ENCODE measurements at regions not wholly inside any gene's neighbourhood (a gene's known extent, or its start where the extent isn't known, plus 50 kb on each side); places are given as distances from the start of the nearest gene placed in this dataset.

DNA sequence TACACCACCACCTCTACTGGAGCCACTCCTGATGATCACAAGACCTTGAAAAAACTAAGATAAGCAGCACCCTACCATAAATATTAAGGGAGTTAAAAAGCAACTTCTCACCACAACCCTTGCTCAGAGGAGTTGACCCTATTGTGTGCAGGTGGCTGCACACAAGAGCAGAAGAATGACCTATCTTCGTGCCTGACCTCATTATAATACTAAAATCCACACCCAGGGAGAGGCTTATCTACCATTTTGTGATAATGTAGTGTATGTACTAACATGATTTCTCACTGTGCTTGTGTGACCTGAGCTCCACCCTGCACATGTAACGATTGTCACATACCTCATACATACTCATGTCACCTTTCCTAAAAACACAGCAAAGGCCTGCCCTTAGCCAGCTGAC lies 205.0 kb upstream of the MBL2 start:
- Mint-ChIP-seq H3K4me3 (no peak overlapping the region), H3K36me3 (no peaks in the 10 kb centered on the region), H3K9me3 (no peaks in the 10 kb centered on the region), H3K27me3 (ENCODE audit: insufficient read depth, low read depth) (no peaks in the 10 kb centered on the region), H3K4me1 (peaks cover 2% of the 10 kb centered on the region), H3K27ac (no peak overlapping the region)
- TF ChIP-seq, protein P1, sequence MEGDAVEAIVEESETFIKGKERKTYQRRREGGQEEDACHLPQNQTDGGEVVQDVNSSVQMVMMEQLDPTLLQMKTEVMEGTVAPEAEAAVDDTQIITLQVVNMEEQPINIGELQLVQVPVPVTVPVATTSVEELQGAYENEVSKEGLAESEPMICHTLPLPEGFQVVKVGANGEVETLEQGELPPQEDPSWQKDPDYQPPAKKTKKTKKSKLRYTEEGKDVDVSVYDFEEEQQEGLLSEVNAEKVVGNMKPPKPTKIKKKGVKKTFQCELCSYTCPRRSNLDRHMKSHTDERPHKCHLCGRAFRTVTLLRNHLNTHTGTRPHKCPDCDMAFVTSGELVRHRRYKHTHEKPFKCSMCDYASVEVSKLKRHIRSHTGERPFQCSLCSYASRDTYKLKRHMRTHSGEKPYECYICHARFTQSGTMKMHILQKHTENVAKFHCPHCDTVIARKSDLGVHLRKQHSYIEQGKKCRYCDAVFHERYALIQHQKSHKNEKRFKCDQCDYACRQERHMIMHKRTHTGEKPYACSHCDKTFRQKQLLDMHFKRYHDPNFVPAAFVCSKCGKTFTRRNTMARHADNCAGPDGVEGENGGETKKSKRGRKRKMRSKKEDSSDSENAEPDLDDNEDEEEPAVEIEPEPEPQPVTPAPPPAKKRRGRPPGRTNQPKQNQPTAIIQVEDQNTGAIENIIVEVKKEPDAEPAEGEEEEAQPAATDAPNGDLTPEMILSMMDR (IDR thresholded peaks at IDR 0.05) = no peak
- TF ChIP-seq EZH2phosphoT487 (IDR thresholded peaks at IDR 0.05) (no peak), EZH2 (IDR thresholded peaks at IDR 0.05) (no peak)
- Histone ChIP-seq H3K9me3 (ENCODE audit: low read depth) (no peaks in the 10 kb centered on the region), H3K4me2 (no peak overlapping the region), H2AFZ (replicated peaks) (no peak overlapping the region), H3K79me2 (ENCODE audit: low read depth) (no peaks in the 10 kb centered on the region), H4K20me1 (ENCODE audit: low read depth) (no peaks in the 10 kb centered on the region), H3K4me1 (peaks cover 6% of the 10 kb centered on the region), H3F3A (ENCODE audit: low read depth) (no peaks in the 10 kb centered on the region), H3K4me3 (no peak overlapping the region), H3K27ac (no peak overlapping the region), H3K9ac (no peak overlapping the region), H3K27me3 (no peaks in the 10 kb centered on the region), H3K36me3 (no peaks in the 10 kb centered on the region)
- DNase-seq (ENCODE audit: low spot score) = no peak

DNA sequence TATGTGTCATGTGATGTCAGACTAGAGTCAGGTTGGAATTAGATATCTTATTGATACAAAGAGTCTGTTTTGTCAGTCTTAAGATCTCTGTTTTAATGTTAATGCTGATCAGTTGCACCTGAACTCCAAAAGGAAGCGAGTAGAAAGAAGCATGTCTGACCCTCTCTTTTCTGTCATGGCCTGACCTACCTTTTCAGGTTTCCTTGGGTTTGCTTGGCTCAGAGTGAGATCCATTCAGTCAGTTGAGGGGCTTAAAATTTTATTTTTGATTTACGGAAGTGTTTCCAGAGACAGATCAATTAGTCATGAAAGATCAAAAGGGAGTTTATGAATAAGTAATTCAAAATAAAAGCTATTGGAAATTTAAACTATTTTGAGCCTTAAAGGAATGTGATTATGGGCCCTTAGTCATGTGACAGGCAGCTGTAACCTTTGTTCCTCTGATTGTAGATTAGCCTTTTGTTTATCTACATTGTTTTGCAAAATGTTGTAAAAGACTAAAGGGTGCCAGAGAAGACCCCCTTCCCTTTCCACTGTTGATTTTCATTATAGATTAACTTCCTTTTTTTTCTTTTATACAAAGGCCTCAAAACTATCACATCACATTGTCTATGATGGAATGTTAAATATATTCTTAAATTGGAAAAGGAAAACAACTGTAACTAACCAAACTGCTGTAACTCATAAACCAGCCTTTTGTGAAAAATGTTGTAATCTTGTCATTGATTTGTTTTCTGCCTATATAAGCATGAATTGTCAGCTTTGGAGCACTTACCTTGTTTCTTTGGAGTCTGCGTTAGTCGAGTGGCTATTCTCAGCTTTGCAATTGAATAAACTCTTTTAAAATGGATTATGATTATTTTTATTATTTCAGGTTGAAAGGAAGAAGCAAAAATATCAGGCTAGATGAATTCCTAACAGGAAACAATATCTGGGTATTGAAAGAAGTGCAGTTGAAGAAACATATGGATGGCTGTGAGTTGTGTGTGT lies 195.5 kb upstream of the MBL2 start:
- Mint-ChIP-seq H3K36me3 (no peaks in the 10 kb centered on the region), H3K4me1 (peaks cover 10% of the 10 kb centered on the region), H3K4me3 (no peak overlapping the region), H3K27me3 (ENCODE audit: insufficient read depth, low read depth) (no peaks in the 10 kb centered on the region), H3K9me3 (no peaks in the 10 kb centered on the region), H3K27ac (no peak overlapping the region)
- H3K9me3 ChIP-seq (ENCODE audit: low read depth) = no peaks in the 10 kb centered on the region
- no peak overlapping the region for H3K27ac ChIP-seq
- no peak overlapping the region for H2AFZ ChIP-seq (replicated peaks)
- H3K36me3 ChIP-seq = no peaks in the 10 kb centered on the region
- no peaks in the 10 kb centered on the region for H3K79me2 ChIP-seq (ENCODE audit: low read depth)
- no peak for TF ChIP-seq EZH2phosphoT487 (IDR thresholded peaks at IDR 0.05)
- no peak for TF ChIP-seq EZH2 (IDR thresholded peaks at IDR 0.05)
- TF ChIP-seq, protein P1 (IDR thresholded peaks at IDR 0.05) = no peak
- peaks cover 25% of the 10 kb centered on the region for H3K4me1 ChIP-seq
- H3K4me3 ChIP-seq = no peak overlapping the region
- H3K27me3 ChIP-seq = no peaks in the 10 kb centered on the region
- no peaks in the 10 kb centered on the region for H4K20me1 ChIP-seq (ENCODE audit: low read depth)
- H3K4me2 ChIP-seq = no peak overlapping the region
- peaks cover 6% of the 10 kb centered on the region for H3F3A ChIP-seq (ENCODE audit: low read depth)
- DNase-seq (ENCODE audit: low spot score) = no peak
- H3K9ac ChIP-seq = no peak overlapping the region

DNA sequence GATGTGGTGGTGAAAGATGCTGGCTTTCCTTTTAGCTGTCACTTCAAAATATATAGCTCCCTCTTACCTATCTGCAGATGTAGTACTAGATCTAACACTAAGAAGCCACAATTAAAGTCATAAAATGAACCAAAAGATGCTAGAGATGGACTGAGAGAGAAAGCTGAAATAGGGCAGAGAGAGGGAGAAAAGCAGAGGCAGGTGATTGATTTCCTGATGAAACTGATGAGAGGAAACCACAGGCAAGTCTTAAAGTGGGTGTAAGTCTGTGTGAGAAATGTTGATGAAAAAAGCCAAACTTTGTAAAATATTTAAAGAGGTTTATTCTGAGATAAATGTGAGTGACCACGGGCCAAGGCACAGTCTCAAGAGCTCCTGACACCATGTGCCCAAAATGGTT lies 194.3 kb upstream of the MBL2 start:
- no peaks in the 10 kb centered on the region for H3K36me3 Mint-ChIP-seq

More for the DNA sequence above, 194.3 kb upstream of the MBL2 start:
- Histone ChIP-seq H3K36me3 (no peaks in the 10 kb centered on the region), H3F3A (ENCODE audit: low read depth) (peaks cover 6% of the 10 kb centered on the region), H4K20me1 (ENCODE audit: low read depth) (no peaks in the 10 kb centered on the region), H3K4me1 (peaks cover 25% of the 10 kb centered on the region), H3K4me3 (no peak overlapping the region), H2AFZ (replicated peaks) (no peak overlapping the region), H3K4me2 (no peak overlapping the region), H3K9me3 (ENCODE audit: low read depth) (no peaks in the 10 kb centered on the region), H3K9ac (no peak overlapping the region), H3K27me3 (peaks cover 6% of the 10 kb centered on the region), H3K27ac (no peak overlapping the region), H3K79me2 (ENCODE audit: low read depth) (no peaks in the 10 kb centered on the region)
- no peaks in the 10 kb centered on the region for H3K9me3 Mint-ChIP-seq
- H3K27me3 Mint-ChIP-seq (ENCODE audit: insufficient read depth, low read depth) = no peaks in the 10 kb centered on the region
- no peak overlapping the region for H3K4me3 Mint-ChIP-seq
- no peak for DNase-seq (ENCODE audit: low spot score)
- TF ChIP-seq EZH2phosphoT487 (IDR thresholded peaks at IDR 0.05) (no peak), EZH2 (IDR thresholded peaks at IDR 0.05) (no peak)
- TF ChIP-seq, protein P1 (IDR thresholded peaks at IDR 0.05) = no peak
- H3K27ac Mint-ChIP-seq = no peak overlapping the region
- H3K4me1 Mint-ChIP-seq = peaks cover 10% of the 10 kb centered on the region
